GM23338 (cell line): ENCODE measurements at regions not wholly inside any gene's neighbourhood (a gene's known extent, or its start where the extent isn't known, plus 50 kb on each side); places are given as distances from the start of the nearest gene placed in this dataset.

Experiments
- ATAC-seq: fragments of 200-7000 bp; cut with Tn5 transposase; 3 replicates; pipeline ENCODE4 v1.9.1; 2020
- DNase-seq: peaks from one replicate; pipeline ENCODE4 v3.0.0-alpha.2; 2015; ENCODE audit warnings: low spot score
- H2AFZ ChIP-seq: fragments of 200-600 bp; sonication (generic); 2 replicates; pipeline ENCODE4 v1.8.0; 2016; ENCODE audit warnings: antibody characterized with exemption, mild to moderate bottlenecking, moderate library complexity
- H3F3A ChIP-seq: fragments of 200-600 bp; sonication (generic); replicated peaks from 2 replicates; pipeline ENCODE4 v1.8.0; 2017; ENCODE audit warnings: antibody characterized with exemption, mixed run types, low read depth
- H3K27ac ChIP-seq: fragments of 200-600 bp; sonication (generic); 2 replicates; pipeline ENCODE4 v1.6.1; 2016; ENCODE audit warnings: low read depth
- H3K27me3 ChIP-seq: fragments of 200-600 bp; sonication (generic); 2 replicates; pipeline ENCODE4 v1.8.0; 2016; ENCODE audit warnings: mild to moderate bottlenecking, mixed run types, moderate library complexity; ENCODE audit not compliant: insufficient read depth
- H3K36me3 ChIP-seq: fragments of 200-600 bp; sonication (generic); 2 replicates; pipeline ENCODE4 v1.8.0; 2016; ENCODE audit warnings: mild to moderate bottlenecking; ENCODE audit not compliant: insufficient read depth
- H3K4me1 ChIP-seq: fragments of 200-600 bp; sonication (generic); 2 replicates; pipeline ENCODE4 v1.8.0; 2016; ENCODE audit warnings: mild to moderate bottlenecking, moderate library complexity; ENCODE audit not compliant: insufficient read depth
- H3K4me2 ChIP-seq: fragments of 200-600 bp; sonication (generic); 2 replicates; pipeline ENCODE4 v1.7.1; 2017; ENCODE audit warnings: mixed run types
- H3K4me3 ChIP-seq: fragments of 200-600 bp; sonication (generic); 2 replicates; pipeline ENCODE4 v1.6.1; 2016; ENCODE audit warnings: mixed run types
- H3K79me2 ChIP-seq: fragments of 200-600 bp; sonication (generic); replicated peaks from 2 replicates; pipeline ENCODE4 v1.8.0; 2017; ENCODE audit warnings: mild to moderate bottlenecking; ENCODE audit not compliant: insufficient read depth
- H3K9me2 ChIP-seq: fragments of 200-600 bp; sonication (generic); 2 replicates; pipeline ENCODE4 v1.8.0; 2017; ENCODE audit not compliant: insufficient read depth
- H4K20me1 ChIP-seq: fragments of 200-600 bp; sonication (generic); replicated peaks from 2 replicates; pipeline ENCODE4 v1.8.0; 2017; ENCODE audit warnings: mild to moderate bottlenecking; ENCODE audit not compliant: insufficient read depth
- H3K27ac Mint-ChIP-seq: 2 replicates; pipeline ENCODE4 v1.8.0; 2020; ENCODE audit warnings: inconsistent platforms, mild to moderate bottlenecking, moderate library complexity, mixed read lengths
- H3K27me3 Mint-ChIP-seq: 3 replicates; pipeline ENCODE4 v1.8.0; 2022; ENCODE audit warnings: low read depth, mild to moderate bottlenecking, moderate library complexity, mixed read lengths, inconsistent platforms; ENCODE audit not compliant: insufficient read depth, poor library complexity
- H3K36me3 Mint-ChIP-seq: 3 replicates; pipeline ENCODE4 v1.8.0; 2021; ENCODE audit warnings: low read depth, mild to moderate bottlenecking, inconsistent platforms, moderate library complexity, mixed read lengths
- H3K4me1 Mint-ChIP-seq: 3 replicates; pipeline ENCODE4 v1.8.0; 2020; ENCODE audit warnings: mild to moderate bottlenecking, inconsistent platforms, mixed read lengths
- H3K4me3 Mint-ChIP-seq: 3 replicates; pipeline ENCODE4 v1.8.0; 2021; ENCODE audit warnings: moderate library complexity, mild to moderate bottlenecking, inconsistent platforms, mixed read lengths
- H3K9me3 Mint-ChIP-seq: 3 replicates; pipeline ENCODE4 v1.8.0; 2020; ENCODE audit warnings: moderate library complexity, mild to moderate bottlenecking, inconsistent platforms, mixed read lengths
- CREB1 ChIP-seq: fragments of 250-450 bp; sonication (Bioruptor Pico); IDR thresholded peaks from 2 replicates; pipeline ENCODE4 v1.5.0; 2020; ENCODE audit warnings: low read depth, mild to moderate bottlenecking, moderate library complexity
- EZH2phosphoT487 ChIP-seq: fragments of 200-600 bp; sonication (generic); IDR thresholded peaks from one replicate; pipeline ENCODE4 v1.8.1; 2018; ENCODE audit warnings: antibody characterized with exemption; ENCODE audit not compliant: unreplicated experiment
- JUNB ChIP-seq: IDR thresholded peaks from one replicate; pipeline ENCODE4 v1.6.1; 2016; ENCODE audit warnings: antibody characterized with exemption; ENCODE audit not compliant: unreplicated experiment
- NANOG ChIP-seq: IDR thresholded peaks from 2 replicates; pipeline ENCODE4 v1.6.1; 2016; ENCODE audit warnings: antibody characterized with exemption, borderline replicate concordance
- ZNF114 ChIP-seq: fragments of 250-450 bp; sonication (Bioruptor Pico); IDR thresholded peaks from 2 replicates; pipeline ENCODE4 v1.5.0; 2020; ENCODE audit warnings: mild to moderate bottlenecking, moderate library complexity
- ZNF331 ChIP-seq: fragments of 250-450 bp; sonication (Bioruptor Pico); IDR thresholded peaks from 2 replicates; pipeline ENCODE4 v1.5.0; 2020; ENCODE audit warnings: low read depth, mild to moderate bottlenecking, moderate library complexity
- TF ChIP-seq, protein P1 (sequence below): IDR thresholded peaks from 2 replicates; pipeline ENCODE4 v1.6.1; 2016; ENCODE audit warnings: antibody characterized with exemption
- TF ChIP-seq, protein P2 (sequence below), 2 experiments: fragments of 200-600 bp in 1 of 2; sonication (generic) in 1 of 2; conservative IDR thresholded peaks; 2 replicates each; pipeline versions ENCODE4 v1.5.1 to v1.6.1; 2016 to 2017; ENCODE audit warnings: antibody characterized with exemption in 2 of 2, low read depth in 2 of 2, mild to moderate bottlenecking in 2 of 2, moderate library complexity in 1 of 2
- TF ChIP-seq, protein P3 (sequence below): IDR thresholded peaks from one replicate; pipeline ENCODE4 v1.6.1; 2018; ENCODE audit warnings: antibody characterized with exemption; ENCODE audit not compliant: unreplicated experiment
- TF ChIP-seq, protein P4 (sequence below): fragments of 250-450 bp; sonication (Bioruptor Pico); IDR thresholded peaks from 2 replicates; pipeline ENCODE4 v1.5.0; 2020; ENCODE audit warnings: mild to moderate bottlenecking, moderate library complexity

DNA sequence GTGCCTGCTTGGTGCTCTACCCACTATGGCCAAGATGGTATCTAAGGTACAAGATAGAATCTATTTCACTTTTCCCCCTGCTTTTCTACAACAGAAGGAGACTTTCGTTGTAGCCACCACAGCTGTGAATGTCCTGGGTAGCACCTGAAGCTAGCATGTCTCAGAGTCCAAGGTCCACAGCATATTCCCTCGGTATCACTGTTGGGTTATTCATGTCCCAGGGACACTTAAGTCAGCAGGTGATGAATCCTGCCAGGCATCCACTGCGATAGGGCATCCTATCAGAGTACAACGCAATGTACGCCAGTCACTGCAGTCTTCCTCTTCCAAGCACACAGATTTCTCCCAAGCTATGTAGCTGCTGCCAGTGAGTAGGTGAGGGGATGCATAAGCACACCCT is 129.1 kb upstream of the LINC00305 start (continued):
- TF ChIP-seq, protein P1, sequence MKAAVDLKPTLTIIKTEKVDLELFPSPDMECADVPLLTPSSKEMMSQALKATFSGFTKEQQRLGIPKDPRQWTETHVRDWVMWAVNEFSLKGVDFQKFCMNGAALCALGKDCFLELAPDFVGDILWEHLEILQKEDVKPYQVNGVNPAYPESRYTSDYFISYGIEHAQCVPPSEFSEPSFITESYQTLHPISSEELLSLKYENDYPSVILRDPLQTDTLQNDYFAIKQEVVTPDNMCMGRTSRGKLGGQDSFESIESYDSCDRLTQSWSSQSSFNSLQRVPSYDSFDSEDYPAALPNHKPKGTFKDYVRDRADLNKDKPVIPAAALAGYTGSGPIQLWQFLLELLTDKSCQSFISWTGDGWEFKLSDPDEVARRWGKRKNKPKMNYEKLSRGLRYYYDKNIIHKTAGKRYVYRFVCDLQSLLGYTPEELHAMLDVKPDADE, result no peak

DNA sequence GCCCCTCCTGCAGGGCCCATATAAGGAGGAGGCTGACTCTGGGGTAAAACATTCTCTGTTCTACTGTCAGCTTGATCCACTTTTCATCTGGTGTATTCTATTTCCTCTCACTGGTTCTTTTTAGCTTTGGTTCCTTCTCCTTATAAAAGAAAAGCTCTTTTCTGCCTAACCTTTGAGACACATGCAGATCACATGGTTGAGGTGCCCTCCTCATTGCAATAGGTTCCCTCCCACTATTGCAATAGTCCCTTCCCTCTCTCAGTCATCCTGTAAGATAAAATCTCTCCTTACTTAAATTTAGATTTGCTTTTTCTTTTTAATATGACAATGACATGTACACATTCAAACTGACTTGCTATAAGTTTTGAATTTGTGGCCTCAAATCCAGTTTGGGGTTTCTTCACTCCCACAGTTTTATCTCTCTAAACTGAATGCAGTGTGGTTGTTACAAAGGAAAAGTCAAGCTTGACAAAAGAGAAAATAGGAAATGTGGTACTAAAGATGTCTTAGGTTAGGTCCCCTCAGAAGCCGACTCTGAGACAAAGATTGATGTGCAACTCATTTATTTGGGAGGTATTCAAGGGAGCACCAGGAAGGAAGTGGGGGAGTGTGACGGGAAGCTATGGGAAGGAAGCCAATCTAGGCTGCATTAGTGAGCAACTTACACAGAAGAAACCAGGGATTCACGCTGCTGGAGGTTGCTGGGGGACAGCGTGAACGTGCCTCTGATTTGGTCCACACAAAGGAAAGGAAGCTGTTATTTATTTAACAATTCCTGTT is 127.6 kb upstream of the LINC00305 start:
- H3K4me1 ChIP-seq, result peaks cover 29% of the 10 kb centered on the region
- no peak overlapping the region for H3K4me2 ChIP-seq
- H3K27me3 ChIP-seq, result no peaks in the 10 kb centered on the region
- no peak for DNase-seq
- H4K20me1 ChIP-seq, result no peaks in the 10 kb centered on the region
- H3K79me2 ChIP-seq, result no peaks in the 10 kb centered on the region
- H3K9me2 ChIP-seq, result peaks cover 11% of the 10 kb centered on the region
- no peak overlapping the region for H3K27ac ChIP-seq
- H3K4me3 ChIP-seq, result no peak overlapping the region
- no peak overlapping the region for H2AFZ ChIP-seq
- ATAC-seq, result no peak
- H3K27me3 Mint-ChIP-seq, result peaks cover 5% of the 10 kb centered on the region
- H3F3A ChIP-seq, result peaks cover 5% of the 10 kb centered on the region; the same call in 1 of the 2 replicates
- H3K4me3 Mint-ChIP-seq, result no peak overlapping the region
- H3K9me3 Mint-ChIP-seq, result peaks cover 36% of the 10 kb centered on the region
- peaks cover 48% of the 10 kb centered on the region for H3K4me1 Mint-ChIP-seq
- H3K27ac Mint-ChIP-seq, result peak overlapping the region; percentile 50
- peaks cover under 1% of the 10 kb centered on the region; the same call in 1 of the 2 replicates for H3K36me3 ChIP-seq
- H3K36me3 Mint-ChIP-seq, result peaks cover 48% of the 10 kb centered on the region
- TF ChIP-seq ZNF331 (CRISPR knock-in tag), result no peak
- TF ChIP-seq, protein P2, sequence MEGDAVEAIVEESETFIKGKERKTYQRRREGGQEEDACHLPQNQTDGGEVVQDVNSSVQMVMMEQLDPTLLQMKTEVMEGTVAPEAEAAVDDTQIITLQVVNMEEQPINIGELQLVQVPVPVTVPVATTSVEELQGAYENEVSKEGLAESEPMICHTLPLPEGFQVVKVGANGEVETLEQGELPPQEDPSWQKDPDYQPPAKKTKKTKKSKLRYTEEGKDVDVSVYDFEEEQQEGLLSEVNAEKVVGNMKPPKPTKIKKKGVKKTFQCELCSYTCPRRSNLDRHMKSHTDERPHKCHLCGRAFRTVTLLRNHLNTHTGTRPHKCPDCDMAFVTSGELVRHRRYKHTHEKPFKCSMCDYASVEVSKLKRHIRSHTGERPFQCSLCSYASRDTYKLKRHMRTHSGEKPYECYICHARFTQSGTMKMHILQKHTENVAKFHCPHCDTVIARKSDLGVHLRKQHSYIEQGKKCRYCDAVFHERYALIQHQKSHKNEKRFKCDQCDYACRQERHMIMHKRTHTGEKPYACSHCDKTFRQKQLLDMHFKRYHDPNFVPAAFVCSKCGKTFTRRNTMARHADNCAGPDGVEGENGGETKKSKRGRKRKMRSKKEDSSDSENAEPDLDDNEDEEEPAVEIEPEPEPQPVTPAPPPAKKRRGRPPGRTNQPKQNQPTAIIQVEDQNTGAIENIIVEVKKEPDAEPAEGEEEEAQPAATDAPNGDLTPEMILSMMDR (conservative IDR thresholded peaks at IDR 0.05; ENCODE audit: low read depth in 2 of 2), result no peak
- TF ChIP-seq EZH2phosphoT487, result no peak
- no peak for TF ChIP-seq CREB1 (CRISPR knock-in tag)
- TF ChIP-seq, protein P1, result no peak
- TF ChIP-seq, protein P3, sequence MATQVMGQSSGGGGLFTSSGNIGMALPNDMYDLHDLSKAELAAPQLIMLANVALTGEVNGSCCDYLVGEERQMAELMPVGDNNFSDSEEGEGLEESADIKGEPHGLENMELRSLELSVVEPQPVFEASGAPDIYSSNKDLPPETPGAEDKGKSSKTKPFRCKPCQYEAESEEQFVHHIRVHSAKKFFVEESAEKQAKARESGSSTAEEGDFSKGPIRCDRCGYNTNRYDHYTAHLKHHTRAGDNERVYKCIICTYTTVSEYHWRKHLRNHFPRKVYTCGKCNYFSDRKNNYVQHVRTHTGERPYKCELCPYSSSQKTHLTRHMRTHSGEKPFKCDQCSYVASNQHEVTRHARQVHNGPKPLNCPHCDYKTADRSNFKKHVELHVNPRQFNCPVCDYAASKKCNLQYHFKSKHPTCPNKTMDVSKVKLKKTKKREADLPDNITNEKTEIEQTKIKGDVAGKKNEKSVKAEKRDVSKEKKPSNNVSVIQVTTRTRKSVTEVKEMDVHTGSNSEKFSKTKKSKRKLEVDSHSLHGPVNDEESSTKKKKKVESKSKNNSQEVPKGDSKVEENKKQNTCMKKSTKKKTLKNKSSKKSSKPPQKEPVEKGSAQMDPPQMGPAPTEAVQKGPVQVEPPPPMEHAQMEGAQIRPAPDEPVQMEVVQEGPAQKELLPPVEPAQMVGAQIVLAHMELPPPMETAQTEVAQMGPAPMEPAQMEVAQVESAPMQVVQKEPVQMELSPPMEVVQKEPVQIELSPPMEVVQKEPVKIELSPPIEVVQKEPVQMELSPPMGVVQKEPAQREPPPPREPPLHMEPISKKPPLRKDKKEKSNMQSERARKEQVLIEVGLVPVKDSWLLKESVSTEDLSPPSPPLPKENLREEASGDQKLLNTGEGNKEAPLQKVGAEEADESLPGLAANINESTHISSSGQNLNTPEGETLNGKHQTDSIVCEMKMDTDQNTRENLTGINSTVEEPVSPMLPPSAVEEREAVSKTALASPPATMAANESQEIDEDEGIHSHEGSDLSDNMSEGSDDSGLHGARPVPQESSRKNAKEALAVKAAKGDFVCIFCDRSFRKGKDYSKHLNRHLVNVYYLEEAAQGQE, result no peak
- TF ChIP-seq, protein P4, sequence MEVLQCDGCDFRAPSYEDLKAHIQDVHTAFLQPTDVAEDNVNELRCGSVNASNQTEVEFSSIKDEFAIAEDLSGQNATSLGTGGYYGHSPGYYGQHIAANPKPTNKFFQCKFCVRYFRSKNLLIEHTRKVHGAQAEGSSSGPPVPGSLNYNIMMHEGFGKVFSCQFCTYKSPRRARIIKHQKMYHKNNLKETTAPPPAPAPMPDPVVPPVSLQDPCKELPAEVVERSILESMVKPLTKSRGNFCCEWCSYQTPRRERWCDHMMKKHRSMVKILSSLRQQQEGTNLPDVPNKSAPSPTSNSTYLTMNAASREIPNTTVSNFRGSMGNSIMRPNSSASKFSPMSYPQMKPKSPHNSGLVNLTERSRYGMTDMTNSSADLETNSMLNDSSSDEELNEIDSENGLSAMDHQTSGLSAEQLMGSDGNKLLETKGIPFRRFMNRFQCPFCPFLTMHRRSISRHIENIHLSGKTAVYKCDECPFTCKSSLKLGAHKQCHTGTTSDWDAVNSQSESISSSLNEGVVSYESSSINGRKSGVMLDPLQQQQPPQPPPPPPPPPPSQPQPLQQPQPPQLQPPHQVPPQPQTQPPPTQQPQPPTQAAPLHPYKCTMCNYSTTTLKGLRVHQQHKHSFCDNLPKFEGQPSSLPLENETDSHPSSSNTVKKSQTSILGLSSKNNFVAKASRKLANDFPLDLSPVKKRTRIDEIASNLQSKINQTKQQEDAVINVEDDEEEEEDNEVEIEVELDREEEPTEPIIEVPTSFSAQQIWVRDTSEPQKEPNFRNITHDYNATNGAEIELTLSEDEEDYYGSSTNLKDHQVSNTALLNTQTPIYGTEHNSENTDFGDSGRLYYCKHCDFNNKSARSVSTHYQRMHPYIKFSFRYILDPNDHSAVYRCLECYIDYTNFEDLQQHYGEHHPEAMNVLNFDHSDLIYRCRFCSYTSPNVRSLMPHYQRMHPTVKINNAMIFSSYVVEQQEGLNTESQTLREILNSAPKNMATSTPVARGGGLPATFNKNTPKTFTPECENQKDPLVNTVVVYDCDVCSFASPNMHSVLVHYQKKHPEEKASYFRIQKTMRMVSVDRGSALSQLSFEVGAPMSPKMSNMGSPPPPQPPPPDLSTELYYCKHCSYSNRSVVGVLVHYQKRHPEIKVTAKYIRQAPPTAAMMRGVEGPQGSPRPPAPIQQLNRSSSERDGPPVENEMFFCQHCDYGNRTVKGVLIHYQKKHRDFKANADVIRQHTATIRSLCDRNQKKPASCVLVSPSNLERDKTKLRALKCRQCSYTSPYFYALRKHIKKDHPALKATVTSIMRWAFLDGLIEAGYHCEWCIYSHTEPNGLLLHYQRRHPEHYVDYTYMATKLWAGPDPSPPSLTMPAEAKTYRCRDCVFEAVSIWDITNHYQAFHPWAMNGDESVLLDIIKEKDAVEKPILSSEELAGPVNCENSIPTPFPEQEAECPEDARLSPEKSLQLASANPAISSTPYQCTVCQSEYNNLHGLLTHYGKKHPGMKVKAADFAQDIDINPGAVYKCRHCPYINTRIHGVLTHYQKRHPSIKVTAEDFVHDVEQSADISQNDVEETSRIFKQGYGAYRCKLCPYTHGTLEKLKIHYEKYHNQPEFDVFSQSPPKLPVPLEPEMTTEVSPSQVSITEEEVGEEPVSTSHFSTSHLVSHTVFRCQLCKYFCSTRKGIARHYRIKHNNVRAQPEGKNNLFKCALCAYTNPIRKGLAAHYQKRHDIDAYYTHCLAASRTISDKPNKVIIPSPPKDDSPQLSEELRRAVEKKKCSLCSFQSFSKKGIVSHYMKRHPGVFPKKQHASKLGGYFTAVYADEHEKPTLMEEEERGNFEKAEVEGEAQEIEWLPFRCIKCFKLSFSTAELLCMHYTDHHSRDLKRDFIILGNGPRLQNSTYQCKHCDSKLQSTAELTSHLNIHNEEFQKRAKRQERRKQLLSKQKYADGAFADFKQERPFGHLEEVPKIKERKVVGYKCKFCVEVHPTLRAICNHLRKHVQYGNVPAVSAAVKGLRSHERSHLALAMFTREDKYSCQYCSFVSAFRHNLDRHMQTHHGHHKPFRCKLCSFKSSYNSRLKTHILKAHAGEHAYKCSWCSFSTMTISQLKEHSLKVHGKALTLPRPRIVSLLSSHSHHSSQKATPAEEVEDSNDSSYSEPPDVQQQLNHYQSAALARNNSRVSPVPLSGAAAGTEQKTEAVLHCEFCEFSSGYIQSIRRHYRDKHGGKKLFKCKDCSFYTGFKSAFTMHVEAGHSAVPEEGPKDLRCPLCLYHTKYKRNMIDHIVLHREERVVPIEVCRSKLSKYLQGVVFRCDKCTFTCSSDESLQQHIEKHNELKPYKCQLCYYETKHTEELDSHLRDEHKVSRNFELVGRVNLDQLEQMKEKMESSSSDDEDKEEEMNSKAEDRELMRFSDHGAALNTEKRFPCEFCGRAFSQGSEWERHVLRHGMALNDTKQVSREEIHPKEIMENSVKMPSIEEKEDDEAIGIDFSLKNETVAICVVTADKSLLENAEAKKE (CRISPR knock-in tag), result no peak
- no peak for TF ChIP-seq ZNF114 (CRISPR knock-in tag)
- TF ChIP-seq NANOG, result no peak
- no peak for TF ChIP-seq JUNB
